T47D (cell line): ENCODE measurements at regions not wholly inside any gene's neighbourhood (a gene's known extent, or its start where the extent isn't known, plus 50 kb on each side); places are given as distances from the start of the nearest gene placed in this dataset.

Source experiments
- DNase-seq, 2 experiments: peaks; one replicate each; pipeline versions ENCODE4 v3.0.0 to v3.0.0-alpha.2; 2011 to 2012; ENCODE audit warnings: low read depth in 1 of 2, low spot score in 1 of 2
- JUND ChIP-seq: IDR thresholded peaks from 2 replicates; pipeline ENCODE4 v1.6.1; 2012; ENCODE audit warnings: low read depth
- in situ Hi-C: cut with HindIII; loops from 2 replicates; pipeline ENCODE4 v1.10.0; 2016; ENCODE audit warnings: low sequenced_read_pairs, low pct_unique_long_range_greater_than_20kb

DNA sequence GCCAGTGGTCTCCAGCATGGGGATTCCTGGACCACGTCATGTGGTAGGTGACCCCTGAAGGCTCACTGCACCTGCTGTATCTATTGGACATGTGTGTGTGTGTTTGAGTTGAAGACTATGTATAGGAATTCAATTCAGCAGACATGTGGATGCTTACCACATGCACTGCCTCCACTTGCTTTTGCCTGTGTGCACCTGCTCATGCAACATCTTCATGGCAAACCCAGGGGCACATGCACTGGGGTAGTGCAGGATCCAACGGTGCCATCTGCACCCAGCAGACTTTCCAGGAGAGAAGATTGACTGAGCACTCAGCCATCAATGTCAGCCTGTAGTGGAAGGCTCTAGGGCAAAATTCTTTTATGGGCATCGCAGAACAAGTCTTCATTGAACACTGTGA is 299.4 kb downstream of the CDH26 start:
- no peak for DNase-seq
- no peak for TF ChIP-seq JUND
- in situ Hi-C loops, result no loop called here

DNA sequence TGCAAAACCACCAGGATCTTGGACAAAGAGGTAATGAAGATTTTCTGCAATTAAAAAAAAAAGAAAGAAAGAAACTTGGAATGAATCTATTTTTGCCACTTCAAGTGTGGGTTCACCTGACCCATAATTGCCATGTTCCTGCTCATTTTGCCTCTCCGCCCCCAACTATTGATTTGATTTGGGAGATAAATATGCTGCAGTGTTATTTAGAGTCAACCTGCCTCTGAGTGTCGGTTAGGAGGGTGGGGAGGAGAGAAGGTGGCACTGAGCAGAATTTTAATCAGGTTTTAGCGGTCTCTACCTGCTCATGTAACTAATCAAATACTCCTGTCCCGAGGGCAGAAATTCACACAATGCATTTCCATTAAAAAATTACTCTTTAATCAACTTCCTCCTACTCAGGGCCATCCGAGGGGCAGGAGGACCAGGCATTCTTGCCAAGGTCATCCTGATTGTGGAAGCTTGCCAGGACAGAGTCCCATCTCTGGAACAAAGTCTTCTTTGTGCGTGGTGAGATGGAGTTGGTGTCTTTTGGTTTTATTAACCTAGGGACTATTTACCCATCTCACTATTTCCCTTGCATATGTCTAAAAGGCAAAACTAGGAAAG is 300.1 kb downstream of the CDH26 start:
- no peak for DNase-seq
- no peak for TF ChIP-seq JUND
- in situ Hi-C loops, result no loop called here

DNA sequence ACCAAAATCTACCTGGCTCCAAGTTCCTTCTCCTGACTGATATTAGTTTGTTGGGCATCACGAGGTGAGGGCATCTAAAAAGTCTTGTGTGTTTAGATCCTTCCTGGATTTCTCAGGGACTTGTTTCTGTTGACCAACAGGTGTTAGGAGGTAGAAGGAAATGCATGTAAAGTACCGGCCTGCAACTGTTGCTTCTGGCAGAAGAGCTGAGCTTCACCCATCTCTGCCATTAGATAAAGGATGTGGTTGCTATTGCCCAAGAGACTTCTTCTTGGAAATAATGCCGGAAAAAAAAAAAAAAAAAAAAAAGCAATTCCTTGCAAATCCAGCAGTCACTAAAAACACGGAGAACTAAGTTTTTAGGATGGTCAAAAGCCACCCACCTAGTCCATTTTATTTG is 303.1 kb downstream of the CDH26 start:
- no peak for DNase-seq
- in situ Hi-C loops, result no loop called here
- TF ChIP-seq JUND, result no peak

DNA sequence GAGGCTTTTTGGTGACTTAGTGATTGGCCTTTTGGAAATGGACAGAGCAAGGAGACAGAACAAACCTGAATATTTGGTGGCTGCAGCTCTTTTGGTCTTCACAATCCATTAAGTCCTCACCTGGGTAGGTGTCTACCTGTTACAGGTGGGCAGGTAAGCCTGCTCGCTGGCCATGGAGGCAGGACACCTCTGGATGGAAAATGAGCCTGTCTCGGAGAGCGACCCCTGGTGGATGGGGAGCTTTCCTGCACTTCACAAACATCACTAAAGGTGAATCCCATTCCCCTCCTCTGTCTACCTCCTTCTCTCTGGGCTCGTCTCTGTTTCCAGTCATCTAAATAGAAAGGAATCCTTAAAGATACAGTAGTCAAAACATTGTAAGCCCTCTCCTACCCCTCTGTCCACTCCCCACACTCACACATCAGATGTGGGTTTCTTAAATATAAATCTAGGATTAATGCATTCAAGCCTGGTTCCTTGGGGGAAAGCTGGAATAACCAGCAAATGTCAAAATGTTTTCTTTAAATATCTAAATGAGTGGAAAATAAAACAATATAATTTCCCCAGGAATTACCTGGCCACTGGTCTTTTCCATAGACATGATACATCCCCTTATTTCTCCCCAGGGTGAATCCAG is 304.9 kb downstream of the CDH26 start:
- no peak for TF ChIP-seq JUND
- in situ Hi-C loops, result no loop called here
- DNase-seq, result peak in 1 of 2 experiments; percentile 47

DNA sequence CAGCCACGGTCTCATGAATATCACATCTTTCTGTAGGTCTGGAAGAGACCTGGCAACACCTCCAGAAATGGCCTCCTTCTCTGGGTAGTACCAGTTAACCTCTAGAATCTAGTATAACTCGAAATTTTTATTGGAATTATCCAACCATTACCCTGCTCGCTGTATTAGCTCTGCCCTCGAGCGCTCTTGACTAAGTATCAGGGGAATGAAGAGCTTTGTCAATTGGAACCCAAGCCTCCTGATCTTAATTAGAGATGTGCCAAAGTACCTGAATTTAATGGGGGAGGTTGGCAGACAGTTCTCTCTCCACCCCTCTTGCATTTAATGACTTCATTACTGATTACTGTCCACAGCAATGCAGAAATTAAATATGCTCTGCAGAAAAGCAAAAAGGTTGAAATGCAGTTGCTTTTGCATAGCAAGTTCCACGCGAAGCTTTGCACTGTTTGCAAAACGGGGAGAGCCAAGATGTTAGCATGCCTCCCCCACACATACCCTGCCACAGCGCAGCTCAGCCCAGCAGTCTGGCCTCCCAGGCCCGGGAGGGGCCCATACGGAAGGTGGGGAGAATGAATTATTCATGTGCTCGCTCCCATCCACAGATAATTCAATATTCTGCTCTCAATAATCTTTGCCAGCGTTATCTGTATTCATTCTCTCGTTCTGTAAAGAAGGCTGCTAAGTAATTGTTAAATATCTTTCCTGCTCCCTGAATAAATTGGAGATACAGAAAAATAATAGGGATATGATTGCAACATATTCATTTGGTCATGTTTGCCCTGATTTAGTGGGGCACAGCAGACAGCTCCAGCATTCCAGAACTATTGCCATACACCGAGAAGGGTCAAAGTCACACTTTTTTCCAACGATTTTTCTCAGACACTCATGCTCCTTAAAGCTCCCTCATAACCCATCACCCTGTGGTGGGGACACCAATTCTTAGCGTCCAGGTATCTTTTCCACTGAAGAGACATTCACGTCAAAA is 305.8 kb downstream of the CDH26 start:
- TF ChIP-seq JUND, result no peak
- DNase-seq, result no peak
- in situ Hi-C loops, result no loop called here

DNA sequence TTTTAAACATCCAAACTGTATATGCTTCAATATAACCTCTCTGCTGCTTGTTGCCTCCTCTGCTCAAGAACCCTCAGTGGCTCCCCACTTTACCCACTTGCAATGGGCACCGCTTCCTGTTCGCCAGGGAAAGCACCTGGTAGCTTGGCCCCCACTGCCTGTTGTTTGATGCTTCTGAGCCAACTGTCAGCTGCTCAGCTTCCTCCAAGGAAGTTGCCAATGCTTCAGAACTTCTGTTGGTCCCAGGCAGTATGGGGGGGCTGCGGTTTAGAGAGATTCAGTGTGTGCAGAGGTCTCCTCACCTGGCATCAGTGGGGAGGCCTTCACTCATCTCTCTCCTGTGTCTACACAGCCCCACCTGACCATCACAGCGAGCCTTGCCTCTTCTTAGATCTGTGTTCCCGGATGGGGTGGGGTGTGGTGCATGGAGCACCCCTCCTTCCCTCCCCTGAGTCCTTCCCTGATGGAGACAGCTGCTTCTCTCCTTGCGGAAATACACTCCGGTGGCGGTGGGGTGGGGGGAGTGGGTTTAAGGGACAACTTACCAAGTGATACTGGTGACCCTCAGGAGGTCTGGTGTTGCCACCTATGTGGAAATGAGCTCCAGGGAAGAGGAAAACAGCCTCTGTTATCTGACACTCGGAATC is 308.1 kb downstream of the CDH26 start:
- TF ChIP-seq JUND, result no peak
- in situ Hi-C loops, result no loop called here
- no peak for DNase-seq

DNA sequence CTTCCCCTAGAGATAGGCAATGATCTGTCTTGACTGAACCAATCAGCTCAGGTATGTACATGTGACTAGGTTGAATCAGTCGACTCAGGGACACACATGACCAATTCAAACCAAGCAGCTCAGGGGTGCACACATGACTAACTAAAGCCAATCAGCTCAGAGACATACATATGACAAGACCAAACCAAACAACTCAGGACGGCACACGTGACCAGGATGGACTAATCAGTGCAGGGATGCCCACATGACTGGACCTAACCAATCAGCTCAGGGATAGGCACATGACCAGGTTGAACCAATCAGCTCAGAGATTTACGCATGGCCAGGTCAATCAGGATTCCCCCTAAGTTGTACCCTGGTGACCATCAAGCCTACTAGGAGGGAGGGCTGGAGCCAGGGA is 310.3 kb downstream of the CDH26 start:
- in situ Hi-C loops, result no loop called here
- no peak for TF ChIP-seq JUND
- no peak for DNase-seq

DNA sequence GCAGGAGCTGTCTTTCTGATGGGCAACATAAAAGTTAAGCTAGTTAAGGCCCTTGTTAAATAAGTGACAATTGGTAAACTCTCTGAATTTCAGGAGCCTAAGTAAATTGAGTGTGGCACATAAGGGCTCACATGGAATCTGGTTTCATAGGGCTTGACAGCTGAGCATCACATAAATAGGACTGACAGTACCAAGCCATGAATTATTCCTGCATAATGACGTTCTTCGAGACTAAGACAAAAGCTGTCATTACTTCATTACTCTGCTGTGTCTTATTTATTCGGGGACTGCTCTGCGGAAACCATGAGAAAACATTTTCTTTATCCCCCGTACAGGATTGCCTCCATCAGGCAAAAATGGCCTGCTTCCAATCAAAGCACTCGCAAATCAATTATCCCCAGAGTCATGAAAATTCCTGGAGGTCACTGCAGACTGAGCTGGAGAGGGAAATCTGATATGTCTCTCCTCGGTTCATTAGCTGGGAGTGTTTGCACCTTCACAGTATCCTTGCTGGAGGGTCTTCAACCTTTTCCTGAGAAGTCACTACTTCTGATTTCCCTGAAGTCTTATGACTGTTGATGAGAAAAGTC is 311.4 kb downstream of the CDH26 start:
- DNase-seq, result no peak
- in situ Hi-C loops, result no loop called here
- TF ChIP-seq JUND, result no peak

DNA sequence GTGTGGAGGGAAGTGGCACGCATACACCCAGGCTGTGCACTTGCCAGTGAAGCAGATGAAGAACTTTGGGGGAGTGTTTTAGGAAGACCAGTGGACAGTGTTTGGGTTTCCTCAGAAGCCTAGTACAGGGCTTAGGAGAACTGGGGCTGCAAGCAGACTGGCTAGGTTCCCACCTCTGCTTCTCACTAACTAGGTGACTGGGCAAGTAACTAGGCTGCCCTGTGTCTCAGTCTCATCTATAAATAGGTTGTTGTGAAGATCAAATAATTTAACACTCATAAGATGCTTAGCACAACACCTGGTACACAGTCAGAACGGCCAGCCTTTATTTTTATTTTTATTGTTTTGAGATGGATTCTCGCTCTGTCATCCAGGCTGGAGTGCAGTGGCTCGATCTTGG is 312.1 kb downstream of the CDH26 start:
- TF ChIP-seq JUND, result no peak
- no peak for DNase-seq
- in situ Hi-C loops, result no loop called here

DNA sequence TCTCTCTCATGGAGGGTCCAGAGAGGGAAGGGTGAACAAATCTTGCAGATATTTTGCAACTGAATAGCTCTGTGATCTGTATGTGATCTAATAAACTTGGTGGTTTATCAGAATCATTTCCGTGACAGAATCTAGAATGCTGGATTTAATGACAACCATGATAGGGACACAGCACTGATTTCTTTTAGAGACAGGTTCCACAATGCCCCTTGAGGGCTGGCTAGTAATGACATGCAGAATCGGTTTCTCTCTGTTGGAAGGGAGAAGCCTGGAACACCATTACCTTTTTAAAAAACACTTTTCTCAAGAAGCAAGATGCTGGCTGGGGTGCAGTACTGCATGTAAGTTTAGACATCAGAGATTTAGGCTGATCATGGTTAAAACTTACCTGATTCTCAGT is 313.4 kb downstream of the CDH26 start:
- no peak for TF ChIP-seq JUND
- in situ Hi-C loops, result no loop called here

DNA sequence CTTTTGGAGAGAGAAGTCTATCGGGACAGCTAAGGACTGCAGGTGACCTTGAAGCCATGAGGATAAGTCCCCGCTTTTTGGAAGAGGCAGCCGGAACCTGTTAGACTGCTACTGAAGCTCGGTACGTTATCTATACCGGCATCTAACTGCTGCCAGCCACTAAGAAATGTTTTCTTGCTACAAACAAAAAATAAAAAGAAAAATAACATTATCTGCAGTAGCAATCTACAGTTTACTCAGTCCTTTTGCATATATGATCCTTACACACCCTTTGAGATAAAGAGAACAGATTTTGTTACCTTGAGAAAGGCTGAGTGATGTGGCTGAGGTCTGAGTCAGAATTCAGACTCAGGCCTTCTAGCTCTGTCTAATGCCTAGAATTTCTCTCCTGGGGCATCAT is 314.6 kb downstream of the CDH26 start:
- TF ChIP-seq JUND, result no peak
- in situ Hi-C loops, result no loop called here
- DNase-seq, result peak in 1 of 2 experiments; percentile 60

More for the DNA sequence above, 313.4 kb downstream of the CDH26 start:
- peak in 1 of 2 experiments; percentile 39 for DNase-seq

DNA sequence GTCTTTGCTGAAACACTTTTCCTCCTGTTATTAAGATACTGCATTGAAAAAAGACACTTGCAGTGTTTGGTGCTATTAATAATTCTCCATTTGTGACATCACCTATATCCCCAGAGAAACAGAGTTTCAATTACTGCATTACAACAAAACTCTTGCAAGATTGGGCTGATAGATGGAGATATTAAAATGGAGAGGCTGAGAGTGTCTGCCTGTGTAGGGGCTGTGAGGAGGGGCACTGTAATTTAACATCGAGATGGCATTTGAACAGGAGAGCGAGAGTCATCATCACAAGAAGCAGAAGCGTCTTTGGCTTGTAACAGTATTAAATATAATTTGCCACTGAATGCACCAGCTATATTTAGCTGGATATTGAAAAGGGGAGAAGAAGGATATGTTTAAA is 316.5 kb downstream of the CDH26 start:
- DNase-seq, result no peak
- in situ Hi-C loops, result no loop called here
- TF ChIP-seq JUND, result no peak
